ENCODE measurements at regions not wholly inside any gene's neighbourhood (a gene's known extent, or its start where the extent isn't known, plus 50 kb on each side); places are given as distances from the start of the nearest gene placed in this dataset.

- DNase-seq: peak; percentile 46 to 70 (median 66)
Measured at GRCh38 chr1:5514527-5515183, 477.6 kb downstream of the NPHP4 start.

DNA sequence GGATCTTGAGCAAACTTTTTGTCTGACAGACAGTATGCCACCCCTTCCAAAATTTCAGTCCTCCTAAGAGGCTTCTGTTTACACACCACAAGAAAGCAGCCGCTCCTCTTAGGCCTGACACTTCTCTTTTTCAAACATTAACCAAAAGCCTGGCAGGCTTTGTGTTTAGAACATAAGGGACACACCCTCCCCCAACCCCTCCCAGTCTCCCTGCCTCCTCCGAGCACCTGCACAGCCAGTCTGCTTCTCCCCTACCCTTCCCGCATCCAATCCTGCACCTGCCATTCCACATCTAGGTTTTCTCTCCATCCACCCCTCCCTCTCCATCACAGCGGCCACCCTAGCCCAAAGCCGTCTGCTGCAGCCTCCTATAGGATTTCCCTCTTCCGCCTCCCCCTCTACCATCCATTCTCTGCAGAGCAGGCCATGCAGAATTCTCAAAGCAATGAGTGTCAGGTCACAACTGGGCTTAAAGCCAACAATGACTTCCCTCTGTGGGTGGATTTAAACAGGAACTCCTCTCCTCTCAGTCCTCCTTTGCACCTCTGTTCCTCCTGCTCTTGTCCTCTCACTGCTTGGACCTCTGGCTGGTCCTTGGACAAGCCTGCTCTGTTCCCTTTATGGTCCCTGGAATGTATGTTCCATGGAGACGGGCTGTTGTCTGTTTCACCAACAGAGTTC is 478.2 kb downstream of the NPHP4 start:
- no peak for DNase-seq

- no peak for DNase-seq
Measured at GRCh38 chr1:5513179-5513578, 479.0 kb downstream of the NPHP4 start.

DNA sequence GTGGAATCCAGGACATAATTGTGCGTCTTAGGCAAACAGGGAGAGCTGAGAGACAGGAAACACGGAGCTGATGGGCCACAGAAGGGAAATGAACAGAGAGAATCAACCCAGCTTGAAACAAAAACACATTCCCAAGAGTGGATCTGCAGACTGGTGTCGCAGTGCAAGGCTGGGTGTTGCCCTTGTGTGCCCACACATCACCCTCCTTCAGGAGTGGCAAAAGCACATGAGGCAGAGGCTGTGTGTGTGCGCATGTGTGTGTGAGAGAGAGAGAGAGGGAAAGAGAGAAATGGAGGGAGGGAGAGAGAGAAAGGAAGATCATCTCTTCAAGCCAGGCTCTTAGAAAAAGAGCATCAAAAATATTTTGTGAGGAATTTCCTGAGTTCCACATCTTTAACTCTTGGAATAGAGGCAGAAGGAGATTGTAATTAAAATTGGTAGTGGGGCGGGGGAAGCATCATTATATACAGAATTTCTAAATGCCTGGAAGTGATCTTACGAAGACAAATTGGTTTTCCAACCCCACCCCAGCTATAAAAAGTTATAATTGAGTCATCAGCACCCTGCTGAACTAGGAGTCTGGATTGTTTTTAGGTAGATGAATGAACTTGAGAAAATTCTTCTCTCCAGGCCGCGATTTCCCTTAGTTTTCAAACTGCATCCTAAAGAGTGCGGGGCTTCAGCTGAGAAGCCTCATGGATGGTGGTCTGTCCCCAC is 480.7 kb downstream of the NPHP4 start:
- DNase-seq: no peak

DNA sequence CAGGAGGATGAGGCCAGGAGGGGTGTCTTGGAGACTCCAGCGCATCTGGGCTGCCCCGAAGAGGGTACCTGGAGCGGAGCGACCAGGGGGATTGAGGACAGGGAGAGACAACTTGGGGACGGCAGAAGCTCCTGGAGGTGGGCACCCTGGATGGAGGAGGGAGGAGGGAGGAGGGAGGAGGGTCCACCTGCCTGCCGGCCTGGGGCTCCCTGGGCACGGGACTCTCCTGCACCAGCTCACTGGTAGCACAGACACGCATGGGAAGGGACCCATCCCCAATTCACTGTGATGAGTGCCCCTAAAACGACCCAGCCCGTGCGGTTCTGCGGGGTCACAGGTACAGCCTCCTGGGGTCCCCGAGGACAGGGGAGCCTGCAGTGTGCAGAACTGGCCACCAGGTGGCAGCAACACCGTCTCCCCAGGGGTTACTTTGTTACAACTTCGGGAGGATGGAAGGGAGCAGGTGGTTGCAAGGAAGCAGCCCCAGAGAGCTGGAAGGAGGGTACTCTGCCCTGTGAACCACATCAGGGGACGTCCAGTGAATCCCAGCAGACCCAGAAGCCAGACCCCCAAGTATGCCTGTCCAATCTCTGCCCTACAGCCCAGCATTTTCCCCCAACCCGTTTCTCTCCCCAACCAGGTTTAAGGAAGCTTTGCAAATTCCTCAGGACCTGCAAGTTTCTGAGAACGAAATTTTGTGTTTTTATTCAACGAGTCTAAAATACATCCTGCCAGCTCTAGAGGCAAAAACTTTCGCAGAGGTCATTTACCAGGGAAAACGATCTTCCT is 482.4 kb downstream of the NPHP4 start:
- peak; percentile 62 to 71 (median 64) for DNase-seq

DNA sequence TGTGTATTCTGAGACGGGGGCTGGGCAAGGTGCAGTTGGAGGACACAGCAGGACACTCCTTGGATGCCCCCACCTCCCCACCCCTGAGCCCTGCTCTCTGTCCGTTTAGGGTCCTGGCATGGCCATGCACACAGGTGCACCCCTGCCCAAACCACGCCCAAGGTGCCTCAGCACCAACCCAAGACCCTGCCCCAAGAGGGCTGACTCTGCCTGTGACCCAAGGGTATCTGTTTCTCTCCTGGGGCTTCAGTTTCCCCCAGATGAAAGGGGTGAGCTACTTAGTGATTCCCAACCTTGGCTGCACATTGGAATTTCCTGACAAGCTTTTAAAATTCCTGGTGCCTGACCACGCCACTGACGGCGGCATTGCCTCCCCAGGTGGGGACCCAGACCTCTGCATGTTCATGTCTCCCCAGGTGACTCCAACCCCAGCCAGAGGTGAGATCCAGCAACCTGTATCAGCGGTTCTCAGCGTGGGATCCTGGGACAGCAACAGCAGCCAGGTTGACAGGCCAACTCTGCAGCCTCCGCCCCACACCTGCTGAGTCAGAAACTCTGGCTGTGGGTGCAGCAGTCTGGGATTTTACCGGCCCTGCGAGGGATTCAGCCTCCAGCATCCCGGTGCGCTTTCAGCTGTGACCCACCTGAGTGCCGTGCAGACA is 483.4 kb downstream of the NPHP4 start:
- DNase-seq: no peak

DNA sequence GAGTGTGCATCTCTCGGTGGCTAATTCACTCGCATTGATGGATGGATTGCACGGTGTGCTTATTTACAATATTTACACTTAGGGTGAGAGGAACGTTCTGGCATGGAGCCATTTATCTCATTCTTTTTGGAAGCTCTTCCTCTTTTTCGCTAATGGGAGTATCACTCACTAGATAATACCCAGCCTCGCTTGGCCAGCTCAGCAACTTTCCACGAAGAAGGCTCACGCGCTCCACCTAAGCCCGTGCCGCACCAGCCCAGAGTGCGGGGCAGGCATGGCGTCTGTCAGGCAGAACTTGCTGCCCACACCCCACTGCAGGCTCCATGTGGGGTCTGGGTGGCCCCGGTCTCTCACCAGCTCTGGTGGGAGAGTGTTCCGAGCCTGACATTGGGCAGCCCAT is 484.9 kb downstream of the NPHP4 start:
- no peak for DNase-seq

- no peak for DNase-seq
Measured at GRCh38 chr1:5506634-5507033, 485.6 kb downstream of the NPHP4 start.

DNA sequence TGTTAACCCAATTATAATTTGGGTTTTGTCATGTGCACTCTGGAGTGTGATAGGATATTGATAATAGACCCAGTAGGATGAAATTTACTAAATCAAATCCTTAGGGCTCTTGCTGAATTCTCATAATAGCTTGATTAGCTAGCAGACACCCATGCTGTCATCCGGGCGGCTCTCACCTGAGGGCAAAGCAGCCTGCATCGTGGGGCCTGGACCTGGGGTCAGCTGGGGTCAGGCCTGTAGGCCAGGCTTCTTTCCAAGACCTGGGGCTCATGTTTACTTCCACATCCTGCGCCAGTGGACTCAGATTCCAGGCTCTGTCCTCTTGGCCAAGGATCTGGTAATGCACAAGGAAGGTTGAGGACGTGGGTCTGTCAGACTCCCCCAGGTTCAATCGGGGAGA is 486.3 kb downstream of the NPHP4 start:
- no peak for DNase-seq

- no peak for DNase-seq
Measured at GRCh38 chr1:5504364-5504740, 487.9 kb downstream of the NPHP4 start.

GRCh38 chr1:5503556-5504363 is 488.5 kb downstream of the NPHP4 start:
- no peak for DNase-seq

- DNase-seq: no peak
Measured at GRCh38 chr1:5502311-5503194, 489.7 kb downstream of the NPHP4 start.

GRCh38 chr1:5501206-5501930 is 490.9 kb downstream of the NPHP4 start:
- no peak for DNase-seq

DNA sequence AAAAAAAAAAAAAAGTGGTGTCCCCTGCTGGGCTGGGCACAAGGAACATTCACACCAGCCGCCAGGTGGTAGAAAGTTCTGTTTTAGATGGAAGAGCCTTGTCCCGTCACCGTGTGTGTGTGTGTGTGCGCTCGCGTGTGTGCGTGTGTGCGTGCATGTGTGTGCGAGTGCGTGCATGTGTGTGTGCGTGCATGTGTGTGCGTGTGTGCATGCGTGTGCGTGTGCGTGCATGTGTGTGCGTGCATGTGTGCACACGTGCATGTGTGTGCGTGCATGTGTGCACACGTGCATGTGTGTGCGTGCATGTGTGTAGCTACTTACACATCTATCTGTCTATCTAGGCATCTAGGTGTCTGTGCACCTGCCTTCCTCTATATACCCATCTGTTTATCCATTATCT is 491.7 kb downstream of the NPHP4 start:
- no peak for DNase-seq

DNA sequence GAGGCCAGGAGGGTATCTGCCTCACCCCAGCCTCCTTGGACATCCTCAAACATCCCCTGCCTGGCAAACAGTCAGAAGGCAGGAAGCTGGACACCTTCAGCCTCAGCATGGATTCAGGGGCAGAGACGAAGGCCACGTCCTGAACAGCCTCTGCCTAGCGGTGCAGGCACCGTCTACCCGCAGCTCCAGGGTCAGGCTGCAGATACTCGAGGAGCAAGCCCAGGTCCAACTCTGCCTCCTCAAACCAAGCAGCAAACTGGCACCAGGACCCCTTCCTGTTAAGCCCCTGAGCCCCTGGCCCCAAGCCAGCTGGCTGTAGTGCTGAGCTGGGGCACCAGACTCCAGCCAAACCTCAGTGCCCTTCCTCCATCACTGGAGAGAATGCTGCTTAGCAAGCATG is 494.7 kb downstream of the NPHP4 start:
- DNase-seq: no peak

- no peak for DNase-seq
Measured at GRCh38 chr1:5495596-5496410, 496.4 kb downstream of the NPHP4 start.

- no peak for DNase-seq
Measured at GRCh38 chr1:5494518-5494917, 497.7 kb downstream of the NPHP4 start.

GRCh38 chr1:5493851-5494311 is 498.3 kb downstream of the NPHP4 start:
- no peak for DNase-seq

- no peak for DNase-seq
Measured at GRCh38 chr1:5493275-5493674, 498.9 kb downstream of the NPHP4 start.

Measured in activated naive CD4-positive, alpha-beta T cell (primary cell).